BJ (cell line): ENCODE measurements at regions not wholly inside any gene's neighbourhood (a gene's known extent, or its start where the extent isn't known, plus 50 kb on each side); places are given as distances from the start of the nearest gene placed in this dataset.

ENCODE experiments used
- CTCF ChIA-PET: fragments of 350-600 bp; formaldehyde crosslinking; extraction: SDS; loops from one replicate; lab custom pipeline; 2021; ENCODE audit warnings: antibody characterized with exemption, inconsistent platforms; lab: Yijun Ruan, JAX
- POLR2A ChIA-PET: fragments of 300-600 bp; sonication (Branson Sonifier 250); formaldehyde crosslinking; extraction: SDS; loops from one replicate; lab custom pipeline; 2021; ENCODE audit warnings: antibody characterized with exemption; lab: Charles Lee
- DNase-seq: peaks from one replicate; pipeline ENCODE4 v3.0.0-alpha.2; 2011; ENCODE audit warnings: low read depth
- H3K27me3 ChIP-seq: 2 replicates; pipeline ENCODE4 v1.6.0; 2011; ENCODE audit warnings: low read length; ENCODE audit not compliant: control insufficient read depth, insufficient read depth
- H3K36me3 ChIP-seq: 2 replicates; pipeline ENCODE4 v1.5.1; 2011; ENCODE audit warnings: low read length; ENCODE audit not compliant: control insufficient read depth, insufficient read depth
- H3K4me3 ChIP-seq: 2 replicates; pipeline ENCODE4 v1.5.1; 2011; ENCODE audit warnings: low read depth, mild to moderate bottlenecking, control low read depth, low read length
- TF ChIP-seq, protein P1 (sequence below): IDR thresholded peaks from 2 replicates; pipeline ENCODE4 v1.5.1; 2011; ENCODE audit warnings: low read depth, mild to moderate bottlenecking, control low read depth, inconsistent platforms, low read length, moderate library complexity; ENCODE audit not compliant: insufficient read depth

- no peaks in the 10 kb centered on the region for H3K36me3 ChIP-seq
- no peaks in the 10 kb centered on the region for H3K27me3 ChIP-seq
- no peak overlapping the region for H3K4me3 ChIP-seq
- ChIA-PET CTCF (no interaction called here), POLR2A (no interaction called here)
- TF ChIP-seq, protein P1, sequence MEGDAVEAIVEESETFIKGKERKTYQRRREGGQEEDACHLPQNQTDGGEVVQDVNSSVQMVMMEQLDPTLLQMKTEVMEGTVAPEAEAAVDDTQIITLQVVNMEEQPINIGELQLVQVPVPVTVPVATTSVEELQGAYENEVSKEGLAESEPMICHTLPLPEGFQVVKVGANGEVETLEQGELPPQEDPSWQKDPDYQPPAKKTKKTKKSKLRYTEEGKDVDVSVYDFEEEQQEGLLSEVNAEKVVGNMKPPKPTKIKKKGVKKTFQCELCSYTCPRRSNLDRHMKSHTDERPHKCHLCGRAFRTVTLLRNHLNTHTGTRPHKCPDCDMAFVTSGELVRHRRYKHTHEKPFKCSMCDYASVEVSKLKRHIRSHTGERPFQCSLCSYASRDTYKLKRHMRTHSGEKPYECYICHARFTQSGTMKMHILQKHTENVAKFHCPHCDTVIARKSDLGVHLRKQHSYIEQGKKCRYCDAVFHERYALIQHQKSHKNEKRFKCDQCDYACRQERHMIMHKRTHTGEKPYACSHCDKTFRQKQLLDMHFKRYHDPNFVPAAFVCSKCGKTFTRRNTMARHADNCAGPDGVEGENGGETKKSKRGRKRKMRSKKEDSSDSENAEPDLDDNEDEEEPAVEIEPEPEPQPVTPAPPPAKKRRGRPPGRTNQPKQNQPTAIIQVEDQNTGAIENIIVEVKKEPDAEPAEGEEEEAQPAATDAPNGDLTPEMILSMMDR, result no peak
- no peak for DNase-seq
Observed at GRCh38 chr5:166947045-166947444, 1344.4 kb upstream of the WWC1 start.

GRCh38 chr5:166948679-166949078, 1342.8 kb upstream of the WWC1 start:
- no peaks in the 10 kb centered on the region for H3K27me3 ChIP-seq
- ChIA-PET CTCF (no interaction called here), POLR2A (no interaction called here)
- H3K36me3 ChIP-seq, result no peaks in the 10 kb centered on the region
- DNase-seq, result no peak
- H3K4me3 ChIP-seq, result no peak overlapping the region
- TF ChIP-seq, protein P1, result no peak

- TF ChIP-seq, protein P1, result no peak
- ChIA-PET CTCF (no interaction called here), POLR2A (no interaction called here)
- Histone ChIP-seq H3K27me3 (no peaks in the 10 kb centered on the region), H3K4me3 (no peak overlapping the region), H3K36me3 (no peaks in the 10 kb centered on the region)
- no peak for DNase-seq
Observed at GRCh38 chr5:166952048-166952447, 1339.4 kb upstream of the WWC1 start.

DNA sequence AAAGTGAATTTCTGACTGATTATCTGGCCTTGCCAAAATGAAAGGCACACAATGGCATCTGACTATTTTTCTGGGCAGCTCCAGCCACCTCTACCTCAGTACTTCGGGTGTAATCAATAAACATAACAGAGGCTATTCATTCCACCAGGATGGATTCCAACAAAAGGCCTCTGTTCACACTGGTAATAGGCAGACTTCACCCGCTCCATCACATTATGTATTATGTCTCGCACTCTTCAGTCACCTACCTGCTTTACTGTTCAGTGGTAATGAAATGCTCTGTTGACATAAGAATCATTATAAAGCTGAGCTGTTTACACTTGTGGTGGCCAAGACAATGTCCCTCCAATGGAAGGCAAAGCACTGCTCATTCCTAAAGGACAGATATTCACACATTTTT, 1333.7 kb upstream of the WWC1 start:
- no peak overlapping the region for H3K4me3 ChIP-seq
- ChIA-PET CTCF (no interaction called here), POLR2A (no interaction called here)
- no peak for DNase-seq
- TF ChIP-seq, protein P1, result no peak
- no peaks in the 10 kb centered on the region for H3K27me3 ChIP-seq
- H3K36me3 ChIP-seq, result no peaks in the 10 kb centered on the region

- Histone ChIP-seq H3K27me3 (no peaks in the 10 kb centered on the region), H3K4me3 (no peak overlapping the region), H3K36me3 (no peaks in the 10 kb centered on the region)
- no peak for DNase-seq
- POLR2A ChIA-PET, result no interaction called here
- CTCF ChIA-PET, result no interaction called here
- TF ChIP-seq, protein P1, result no peak
Observed at GRCh38 chr5:166959766-166960165, 1331.7 kb upstream of the WWC1 start.
